ENCODE measurements at regions not wholly inside any gene's neighbourhood (a gene's known extent, or its start where the extent isn't known, plus 50 kb on each side); places are given as distances from the start of the nearest gene placed in this dataset.

GRCh38 chr2:164427111-164427510 lies 194.2 kb downstream of the GRB14 start:
- 92% methylated on average over 7 of the region's 7 CpGs for WGBS (ENCODE audit: low lambda C conversion rate)
- CTCF ChIA-PET, result interaction anchor here (0.6 to 4.3 kb wide), 6 partner anchors 11 to 1244 kb away, joined by 3 to 27 read pairs (median 4); no protein-coding TSS in a partner anchor
- no peaks in the 10 kb centered on the region for H3K27me3 ChIP-seq (ENCODE audit: insufficient read depth)

More at GRCh38 chr2:164427111-164427510, 194.2 kb downstream of the GRB14 start:
- Histone ChIP-seq H3K36me3 (replicated peaks in 1 of 2; ENCODE audit: control insufficient read depth in 1 of 2, insufficient read depth in 2 of 2, low read length in 1 of 2) (no peaks in the 10 kb centered on the region), H3K9me3 (no peaks in the 10 kb centered on the region), H4K20me1 (ENCODE audit: insufficient read depth) (no peaks in the 10 kb centered on the region), H2AFZ (ENCODE audit: low read depth) (no peak overlapping the region), H3K9me2 (no peaks in the 10 kb centered on the region), H3F3A (replicated peaks; ENCODE audit: insufficient read depth) (no peaks in the 10 kb centered on the region), H3K4me1 (ENCODE audit: control insufficient read depth in 1 of 2, insufficient read depth in 2 of 2, low read depth in 1 of 2, low read length in 1 of 2) (no peaks in the 10 kb centered on the region), H3K4me3 (ENCODE audit: low read depth in 2 of 2, low read length in 1 of 2) (no peak overlapping the region), H3K79me2 (ENCODE audit: insufficient read depth) (no peaks in the 10 kb centered on the region), H3K9ac (no peak overlapping the region), H3K4me2 (no peak overlapping the region), H3K27ac (ENCODE audit: low read depth in 2 of 2, low read length in 1 of 2) (no peak overlapping the region)
- TF ChIP-seq TCF12 (IDR thresholded peaks at IDR 0.05) (no peak), FOSL2 (IDR thresholded peaks at IDR 0.05; ENCODE audit: borderline replicate concordance, low read depth) (no peak), TEAD4 (IDR thresholded peaks at IDR 0.05; ENCODE audit: borderline replicate concordance, insufficient read depth) (no peak), CHD2 (IDR thresholded peaks at IDR 0.05; ENCODE audit: low read length, partially characterized antibody) (no peak), NFIC (IDR thresholded peaks at IDR 0.05; ENCODE audit: borderline replicate concordance) (no peak), MXI1 (IDR thresholded peaks at IDR 0.05; ENCODE audit: low read depth, low read length) (no peak), JUND (IDR thresholded peaks at IDR 0.05) (no peak), IRF3 (IDR thresholded peaks at IDR 0.05; ENCODE audit: low read depth, low read length) (no peak), GABPA (IDR thresholded peaks at IDR 0.05; ENCODE audit: low read depth) (no peak), SMC3 (IDR thresholded peaks at IDR 0.05; ENCODE audit: low read depth, low read length) (no peak)
- TF ChIP-seq, protein P1, sequence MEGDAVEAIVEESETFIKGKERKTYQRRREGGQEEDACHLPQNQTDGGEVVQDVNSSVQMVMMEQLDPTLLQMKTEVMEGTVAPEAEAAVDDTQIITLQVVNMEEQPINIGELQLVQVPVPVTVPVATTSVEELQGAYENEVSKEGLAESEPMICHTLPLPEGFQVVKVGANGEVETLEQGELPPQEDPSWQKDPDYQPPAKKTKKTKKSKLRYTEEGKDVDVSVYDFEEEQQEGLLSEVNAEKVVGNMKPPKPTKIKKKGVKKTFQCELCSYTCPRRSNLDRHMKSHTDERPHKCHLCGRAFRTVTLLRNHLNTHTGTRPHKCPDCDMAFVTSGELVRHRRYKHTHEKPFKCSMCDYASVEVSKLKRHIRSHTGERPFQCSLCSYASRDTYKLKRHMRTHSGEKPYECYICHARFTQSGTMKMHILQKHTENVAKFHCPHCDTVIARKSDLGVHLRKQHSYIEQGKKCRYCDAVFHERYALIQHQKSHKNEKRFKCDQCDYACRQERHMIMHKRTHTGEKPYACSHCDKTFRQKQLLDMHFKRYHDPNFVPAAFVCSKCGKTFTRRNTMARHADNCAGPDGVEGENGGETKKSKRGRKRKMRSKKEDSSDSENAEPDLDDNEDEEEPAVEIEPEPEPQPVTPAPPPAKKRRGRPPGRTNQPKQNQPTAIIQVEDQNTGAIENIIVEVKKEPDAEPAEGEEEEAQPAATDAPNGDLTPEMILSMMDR (IDR thresholded peaks at IDR 0.05), result no peak
- TF ChIP-seq, protein P2, sequence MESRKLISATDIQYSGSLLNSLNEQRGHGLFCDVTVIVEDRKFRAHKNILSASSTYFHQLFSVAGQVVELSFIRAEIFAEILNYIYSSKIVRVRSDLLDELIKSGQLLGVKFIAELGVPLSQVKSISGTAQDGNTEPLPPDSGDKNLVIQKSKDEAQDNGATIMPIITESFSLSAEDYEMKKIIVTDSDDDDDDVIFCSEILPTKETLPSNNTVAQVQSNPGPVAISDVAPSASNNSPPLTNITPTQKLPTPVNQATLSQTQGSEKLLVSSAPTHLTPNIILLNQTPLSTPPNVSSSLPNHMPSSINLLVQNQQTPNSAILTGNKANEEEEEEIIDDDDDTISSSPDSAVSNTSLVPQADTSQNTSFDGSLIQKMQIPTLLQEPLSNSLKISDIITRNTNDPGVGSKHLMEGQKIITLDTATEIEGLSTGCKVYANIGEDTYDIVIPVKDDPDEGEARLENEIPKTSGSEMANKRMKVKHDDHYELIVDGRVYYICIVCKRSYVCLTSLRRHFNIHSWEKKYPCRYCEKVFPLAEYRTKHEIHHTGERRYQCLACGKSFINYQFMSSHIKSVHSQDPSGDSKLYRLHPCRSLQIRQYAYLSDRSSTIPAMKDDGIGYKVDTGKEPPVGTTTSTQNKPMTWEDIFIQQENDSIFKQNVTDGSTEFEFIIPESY (IDR thresholded peaks at IDR 0.05; ENCODE audit: borderline replicate concordance, low read depth), result no peak
- TF ChIP-seq, protein P3, sequence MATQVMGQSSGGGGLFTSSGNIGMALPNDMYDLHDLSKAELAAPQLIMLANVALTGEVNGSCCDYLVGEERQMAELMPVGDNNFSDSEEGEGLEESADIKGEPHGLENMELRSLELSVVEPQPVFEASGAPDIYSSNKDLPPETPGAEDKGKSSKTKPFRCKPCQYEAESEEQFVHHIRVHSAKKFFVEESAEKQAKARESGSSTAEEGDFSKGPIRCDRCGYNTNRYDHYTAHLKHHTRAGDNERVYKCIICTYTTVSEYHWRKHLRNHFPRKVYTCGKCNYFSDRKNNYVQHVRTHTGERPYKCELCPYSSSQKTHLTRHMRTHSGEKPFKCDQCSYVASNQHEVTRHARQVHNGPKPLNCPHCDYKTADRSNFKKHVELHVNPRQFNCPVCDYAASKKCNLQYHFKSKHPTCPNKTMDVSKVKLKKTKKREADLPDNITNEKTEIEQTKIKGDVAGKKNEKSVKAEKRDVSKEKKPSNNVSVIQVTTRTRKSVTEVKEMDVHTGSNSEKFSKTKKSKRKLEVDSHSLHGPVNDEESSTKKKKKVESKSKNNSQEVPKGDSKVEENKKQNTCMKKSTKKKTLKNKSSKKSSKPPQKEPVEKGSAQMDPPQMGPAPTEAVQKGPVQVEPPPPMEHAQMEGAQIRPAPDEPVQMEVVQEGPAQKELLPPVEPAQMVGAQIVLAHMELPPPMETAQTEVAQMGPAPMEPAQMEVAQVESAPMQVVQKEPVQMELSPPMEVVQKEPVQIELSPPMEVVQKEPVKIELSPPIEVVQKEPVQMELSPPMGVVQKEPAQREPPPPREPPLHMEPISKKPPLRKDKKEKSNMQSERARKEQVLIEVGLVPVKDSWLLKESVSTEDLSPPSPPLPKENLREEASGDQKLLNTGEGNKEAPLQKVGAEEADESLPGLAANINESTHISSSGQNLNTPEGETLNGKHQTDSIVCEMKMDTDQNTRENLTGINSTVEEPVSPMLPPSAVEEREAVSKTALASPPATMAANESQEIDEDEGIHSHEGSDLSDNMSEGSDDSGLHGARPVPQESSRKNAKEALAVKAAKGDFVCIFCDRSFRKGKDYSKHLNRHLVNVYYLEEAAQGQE (IDR thresholded peaks at IDR 0.05; ENCODE audit: low read depth, low read length), result no peak
- TF ChIP-seq, protein P4, sequence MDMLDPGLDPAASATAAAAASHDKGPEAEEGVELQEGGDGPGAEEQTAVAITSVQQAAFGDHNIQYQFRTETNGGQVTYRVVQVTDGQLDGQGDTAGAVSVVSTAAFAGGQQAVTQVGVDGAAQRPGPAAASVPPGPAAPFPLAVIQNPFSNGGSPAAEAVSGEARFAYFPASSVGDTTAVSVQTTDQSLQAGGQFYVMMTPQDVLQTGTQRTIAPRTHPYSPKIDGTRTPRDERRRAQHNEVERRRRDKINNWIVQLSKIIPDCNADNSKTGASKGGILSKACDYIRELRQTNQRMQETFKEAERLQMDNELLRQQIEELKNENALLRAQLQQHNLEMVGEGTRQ (IDR thresholded peaks at IDR 0.05; ENCODE audit: borderline replicate concordance, low read depth, low read length), result no peak
- POLR2A ChIA-PET, result no interaction called here
- DNase-seq, result no peak

Measured in SK-N-SH (cell line).